ENCODE measurements at regions not wholly inside any gene's neighbourhood (a gene's known extent, or its start where the extent isn't known, plus 50 kb on each side); places are given as distances from the start of the nearest gene placed in this dataset.
"Not testable (repeated sequence)": the region's sequence is repeated elsewhere in the genome, so short reads cannot be mapped to it uniquely, and the experiment has no call there.

DNA sequence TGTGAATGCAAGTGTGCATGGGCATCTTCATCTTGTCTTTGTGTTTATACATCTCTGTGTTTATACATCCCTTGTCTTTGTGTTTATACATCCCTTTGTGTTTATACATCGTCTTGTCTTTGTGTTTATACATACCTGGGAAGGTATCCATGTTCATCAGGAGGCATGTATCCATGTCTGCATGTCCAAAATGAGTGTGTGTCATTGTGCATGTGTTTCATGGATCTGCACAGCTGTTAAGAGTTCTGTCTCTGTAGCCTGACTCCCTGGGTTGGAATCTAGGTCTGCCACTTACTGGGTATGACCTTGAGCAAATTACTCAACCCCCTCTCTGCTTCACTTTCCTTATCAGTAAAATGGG is 50.1 kb upstream of the SIRPA start:
- no peak for DNase-seq (ENCODE audit: low spot score)

DNA sequence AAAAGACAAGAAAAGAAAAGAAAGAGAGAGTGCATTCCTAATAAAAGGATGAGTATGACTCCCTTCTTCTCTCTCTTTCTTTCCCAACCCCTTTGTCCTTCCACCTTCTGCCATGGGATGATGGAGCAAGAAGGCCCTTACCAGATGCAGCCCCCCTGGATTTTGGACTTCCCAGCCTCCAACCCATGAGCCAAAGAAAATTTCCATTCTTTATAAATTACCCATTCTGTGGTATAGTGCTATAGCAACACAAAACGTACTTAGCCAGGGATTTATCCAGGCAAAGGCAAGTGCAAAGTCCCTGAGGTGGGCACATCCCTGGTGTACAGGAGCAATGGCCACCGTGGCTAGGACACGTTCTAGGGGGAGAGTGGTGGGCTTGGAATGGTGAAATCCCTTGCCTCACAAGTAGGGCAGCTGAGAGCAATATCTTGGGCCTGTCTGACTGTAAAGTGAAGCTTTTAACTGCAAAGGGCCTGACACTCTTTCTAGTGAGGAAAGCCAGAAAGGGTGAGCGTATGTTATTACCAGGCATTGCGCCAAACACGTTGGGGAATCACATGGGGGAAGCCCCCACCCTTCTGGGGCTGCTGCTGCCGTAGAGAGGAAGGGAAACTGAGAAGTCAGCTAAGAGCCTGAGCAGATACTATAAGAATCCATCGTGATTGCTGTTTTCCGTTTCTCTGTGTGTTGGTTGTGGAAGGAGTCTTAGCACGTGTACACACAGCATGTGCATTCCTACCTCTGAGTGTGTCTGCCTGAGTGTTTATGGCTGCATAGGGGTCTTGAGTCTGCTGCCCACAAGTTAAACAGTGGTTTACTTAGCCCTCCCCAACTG is 50.7 kb upstream of the SIRPA start:
- DNase-seq (ENCODE audit: low spot score): no peak

DNA sequence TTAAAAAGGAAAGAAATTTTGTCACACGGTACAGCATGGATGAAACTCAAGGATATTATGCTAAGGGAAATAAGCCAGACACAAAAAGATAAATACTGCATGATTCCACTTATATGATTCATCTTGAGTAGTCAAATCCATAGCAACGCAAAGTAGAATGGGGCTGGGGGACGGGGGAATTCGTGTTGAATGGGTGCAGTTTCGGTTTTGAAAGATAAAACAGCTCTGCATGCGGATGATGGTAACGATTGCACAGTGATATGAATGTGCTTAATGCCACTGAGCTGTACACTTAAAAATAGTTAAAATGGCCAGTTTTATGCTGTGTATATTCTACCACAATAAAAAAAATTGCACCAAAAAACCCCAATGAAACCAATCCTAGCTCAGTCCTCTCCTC is 52.9 kb upstream of the SIRPA start:
- no peak for DNase-seq (ENCODE audit: low spot score)

- DNase-seq (ENCODE audit: low spot score): peak; percentile 55
Observed at GRCh38 chr20:1841554-1842140, 53.6 kb upstream of the SIRPA start.

DNA sequence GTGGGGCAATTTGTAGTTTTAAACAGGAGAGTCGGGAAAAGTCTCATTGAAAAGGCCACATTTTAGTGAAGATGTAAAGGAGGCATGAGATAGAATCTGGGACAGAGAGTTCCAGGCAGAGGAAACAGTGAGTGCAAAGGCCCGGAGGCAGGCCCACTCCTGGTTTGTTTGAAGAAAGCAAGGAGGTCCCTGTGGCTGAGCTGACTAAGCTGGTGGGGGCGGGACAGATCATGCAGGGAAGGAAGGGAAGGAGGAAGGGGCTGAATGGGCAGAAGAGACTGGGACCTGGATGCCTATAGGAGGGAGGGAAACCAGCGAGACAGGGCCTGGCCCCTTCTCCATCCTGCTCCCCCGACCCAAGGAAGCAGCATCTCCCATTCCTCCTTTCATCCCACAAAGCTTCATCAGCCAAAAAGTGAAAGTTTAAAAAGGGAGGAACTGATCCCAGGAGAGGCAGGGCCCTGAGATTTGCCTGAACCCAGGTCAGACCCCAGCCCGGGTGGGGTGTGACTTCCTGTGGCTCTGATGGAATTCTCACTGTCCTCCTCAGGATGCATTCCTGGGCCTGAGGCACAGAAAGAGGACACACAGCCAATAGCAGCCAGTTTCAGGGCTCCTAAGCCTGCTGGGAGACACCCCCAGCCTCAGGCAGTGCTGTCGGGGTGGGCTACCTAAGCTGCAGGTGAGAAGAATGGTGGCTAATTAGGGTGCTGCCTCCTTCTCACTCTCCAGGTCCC is 54.2 kb upstream of the SIRPA start:
- peak; percentile 32 for DNase-seq (ENCODE audit: low spot score)

GRCh38 chr20:1839376-1840317 is 55.6 kb upstream of the SIRPA start:
- DNase-seq (ENCODE audit: low spot score): not testable (repeated sequence)

DNA sequence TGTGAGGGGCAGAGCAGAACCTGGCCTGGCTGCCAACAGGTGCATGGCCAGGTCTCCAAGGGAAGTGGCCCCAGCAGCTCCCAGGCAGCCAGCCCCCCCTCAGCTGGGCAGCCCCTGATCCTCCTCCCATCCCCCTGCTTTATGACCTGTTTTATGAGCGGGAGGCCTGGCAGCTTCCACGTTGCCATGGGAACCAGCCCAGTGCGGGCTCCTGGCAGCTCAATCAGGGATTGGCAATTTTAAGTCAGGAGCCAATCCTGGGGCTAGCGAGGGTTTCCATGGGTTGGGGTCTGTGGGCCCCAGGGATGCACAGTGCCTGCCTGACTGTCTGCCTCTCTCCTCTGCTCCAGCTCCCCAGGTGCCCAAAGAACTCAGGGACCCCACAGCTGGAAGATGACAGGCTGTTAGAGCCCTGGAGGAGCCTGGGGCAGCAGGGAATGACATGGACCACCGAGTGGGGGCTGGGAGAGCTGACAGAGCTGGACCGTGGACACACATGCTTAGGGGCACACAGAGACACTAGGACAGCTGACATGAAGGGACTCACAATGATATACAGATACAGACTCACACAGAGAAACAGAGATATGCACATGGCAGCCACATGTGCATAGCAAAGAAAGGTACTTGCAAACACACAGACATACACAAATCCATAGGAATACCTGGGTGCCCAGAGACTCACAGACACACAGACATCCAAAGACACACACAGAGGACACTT is 56.5 kb upstream of the SIRPA start:
- no peak for DNase-seq (ENCODE audit: low spot score)

GRCh38 chr20:1835186-1836035 is 59.8 kb upstream of the SIRPA start:
- DNase-seq (ENCODE audit: low spot score): no peak

DNA sequence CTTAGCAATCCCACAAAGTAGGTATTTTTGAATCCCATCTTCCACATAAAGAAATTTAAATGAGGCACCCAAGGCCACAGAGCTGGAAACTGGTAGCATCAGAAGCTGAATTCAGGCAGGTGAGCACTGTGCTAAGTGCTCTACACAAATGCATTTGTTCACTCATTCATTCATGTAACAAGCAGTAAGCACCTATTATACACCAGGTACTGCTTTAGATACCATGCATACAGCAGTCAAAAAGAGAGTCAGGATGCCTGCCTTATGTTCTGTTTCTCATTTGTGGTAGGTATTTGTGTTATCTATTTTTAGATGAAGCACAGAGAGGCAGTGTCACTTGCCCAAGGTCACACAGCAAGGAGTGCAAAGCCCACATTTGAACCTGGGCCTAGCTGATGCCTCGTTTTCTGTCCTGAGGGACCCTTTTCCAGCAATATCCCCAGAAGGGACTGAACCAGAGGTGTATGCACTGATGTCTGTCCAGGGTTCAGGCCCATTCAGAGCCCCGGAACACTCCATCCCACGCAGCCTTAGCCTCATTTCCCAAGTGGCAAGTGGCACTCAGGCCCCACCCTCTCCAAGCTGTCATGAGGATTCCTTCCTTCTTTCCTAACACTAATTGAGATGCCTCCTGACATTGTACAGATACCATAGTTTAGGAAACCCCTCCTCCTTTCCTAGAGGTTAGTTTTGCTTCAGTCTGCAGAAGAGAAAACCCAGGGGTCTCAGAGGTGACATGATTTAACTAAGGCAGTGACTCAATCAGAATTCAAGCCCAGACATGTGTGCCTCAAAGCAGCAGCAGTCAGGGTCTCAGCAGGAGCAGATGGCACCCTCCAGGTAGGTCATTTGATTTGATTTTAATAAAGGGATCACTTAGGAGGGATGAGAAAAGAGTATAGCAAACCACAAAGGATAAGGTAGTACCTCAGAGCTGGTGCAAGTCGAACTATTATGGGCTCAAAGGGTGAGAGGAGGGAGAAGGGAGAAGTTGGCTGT is 61.2 kb upstream of the SIRPA start:
- DNase-seq (ENCODE audit: low spot score): no peak

DNA sequence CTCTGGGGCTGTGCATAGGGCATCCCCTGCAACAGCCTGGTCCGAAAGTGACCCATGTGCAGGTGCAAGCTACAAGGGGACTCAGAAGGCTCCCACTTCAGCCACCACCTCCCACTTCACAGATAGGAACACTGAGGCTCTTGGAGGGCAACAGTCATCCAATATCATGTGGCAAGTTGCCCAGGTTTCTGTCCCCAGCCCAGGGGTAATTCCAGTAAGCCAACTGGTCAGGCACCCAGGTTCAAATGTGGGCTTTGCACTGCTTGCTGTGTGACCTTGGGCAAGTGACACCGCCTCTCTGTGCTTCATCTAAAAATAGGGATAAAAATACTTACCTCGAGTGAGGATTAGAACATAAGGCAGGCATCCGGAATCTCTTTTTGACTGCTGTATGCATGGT is 62.0 kb upstream of the SIRPA start:
- no peak for DNase-seq (ENCODE audit: low spot score)

- no peak for DNase-seq (ENCODE audit: low spot score)
Observed at GRCh38 chr20:1832634-1833033, 62.6 kb upstream of the SIRPA start.

GRCh38 chr20:1831606-1832005 is 63.6 kb upstream of the SIRPA start:
- DNase-seq (ENCODE audit: low spot score): no peak

DNA sequence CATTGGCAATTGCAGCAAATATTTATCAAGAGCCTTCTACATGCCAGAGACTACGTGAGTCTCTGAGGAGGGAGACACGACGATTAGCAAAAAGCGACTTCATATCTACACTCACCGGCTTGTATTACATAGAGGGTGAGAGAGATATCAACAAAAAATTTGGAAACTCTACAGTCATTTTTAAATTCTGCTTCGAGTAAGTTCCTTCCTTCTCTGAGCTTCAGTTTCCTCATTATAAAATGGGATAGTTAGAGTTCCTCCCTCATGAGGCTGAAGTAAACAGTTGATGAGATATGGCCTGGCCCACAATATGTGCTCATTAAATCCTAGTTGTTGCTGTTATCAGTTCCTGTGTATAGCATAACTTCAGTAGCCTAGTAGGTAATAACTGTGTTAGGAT is 64.1 kb upstream of the SIRPA start:
- DNase-seq (ENCODE audit: low spot score): no peak

GRCh38 chr20:1830240-1830639 is 65.0 kb upstream of the SIRPA start:
- peak; percentile 91 for DNase-seq (ENCODE audit: low spot score)

DNA sequence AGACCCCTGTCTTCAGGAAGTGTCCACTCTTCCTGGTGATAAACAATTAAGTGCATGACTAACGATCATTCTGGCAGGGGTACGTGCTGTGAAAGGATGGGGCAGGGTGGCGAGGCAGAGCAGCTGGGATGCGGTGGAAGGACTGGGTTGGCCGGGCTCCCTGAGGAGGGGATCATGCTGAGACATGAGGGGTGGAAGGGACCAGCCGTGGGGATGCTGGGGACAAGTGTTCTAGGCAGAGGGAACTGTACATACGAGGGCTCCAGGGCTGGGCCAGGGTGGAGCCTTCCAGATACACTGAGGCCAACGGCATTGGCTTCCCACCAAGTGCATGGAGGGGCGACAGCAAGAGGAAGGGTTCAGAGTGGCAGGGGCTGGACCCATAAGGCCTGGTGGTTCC is 65.7 kb upstream of the SIRPA start:
- no peak for DNase-seq (ENCODE audit: low spot score)

DNA sequence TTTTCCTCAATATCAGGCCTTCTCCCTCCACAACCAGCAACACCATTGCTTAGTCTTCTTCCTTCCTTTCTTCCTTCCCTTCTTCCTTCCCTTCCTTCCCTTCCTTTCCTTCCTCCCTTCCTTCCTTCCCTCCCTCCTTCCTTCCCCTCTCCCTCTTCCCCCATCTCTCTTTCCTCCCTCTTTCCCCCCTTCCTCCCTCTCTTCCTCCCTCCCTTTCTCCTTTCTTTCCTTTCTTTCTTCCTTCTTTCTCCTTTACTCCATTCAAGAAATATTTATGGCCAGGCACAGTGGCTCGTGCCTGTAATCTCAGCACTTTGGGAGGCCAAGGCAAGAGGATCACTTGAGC is 66.4 kb upstream of the SIRPA start:
- no peak for DNase-seq (ENCODE audit: low spot score)

DNA sequence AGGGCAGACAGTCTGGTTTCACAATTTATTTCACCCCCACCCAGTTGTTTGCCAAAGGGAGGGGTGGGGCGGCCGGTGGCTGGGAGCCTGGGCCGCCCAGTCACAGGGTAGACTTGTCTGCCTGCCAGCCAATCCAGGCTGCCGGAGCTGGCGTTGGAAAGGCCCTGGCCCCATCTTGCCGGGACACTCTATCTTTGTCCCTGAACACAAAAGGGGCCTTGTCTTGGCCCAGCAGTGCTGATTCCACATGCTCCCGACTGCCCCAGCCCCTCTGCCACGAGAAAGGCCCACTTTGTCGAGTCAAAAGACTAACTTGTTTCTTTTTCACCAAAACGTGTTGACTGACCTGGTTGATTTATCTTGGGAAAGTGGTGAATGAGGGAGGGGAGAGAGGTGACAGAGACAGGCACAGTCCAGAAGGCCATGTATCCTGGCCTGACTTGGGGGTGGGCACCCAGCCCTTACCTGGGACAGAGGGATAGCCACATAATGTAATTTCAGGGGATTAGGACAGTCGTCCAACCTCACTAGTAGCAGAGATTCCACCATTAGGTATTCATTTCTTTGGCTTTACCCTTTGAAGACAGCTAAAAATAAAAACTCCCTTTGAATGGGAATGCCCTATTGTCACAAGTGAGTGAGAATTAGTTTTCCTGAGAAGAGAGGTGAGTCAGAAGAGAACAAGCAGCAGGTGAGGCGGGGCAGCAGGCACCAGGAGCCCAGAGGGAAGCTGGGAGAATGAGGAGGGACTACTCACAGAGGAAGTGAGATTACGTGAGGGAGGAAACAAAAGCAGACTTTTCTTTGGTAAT is 67.0 kb upstream of the SIRPA start:
- no peak for DNase-seq (ENCODE audit: low spot score)

GRCh38 chr20:1827510-1827973 is 67.7 kb upstream of the SIRPA start:
- no peak for DNase-seq (ENCODE audit: low spot score)

Data from GM03348 (cell line).